GM18499 (cell line): ENCODE measurements at regions not wholly inside any gene's neighbourhood (a gene's known extent, or its start where the extent isn't known, plus 50 kb on each side); places are given as distances from the start of the nearest gene placed in this dataset.

Experiments
- ATAC-seq: cut with Tn5 transposase; IDR thresholded peaks from one replicate; pipeline ENCODE4 v1.9.1; 2021; ENCODE audit warnings: moderate number of reproducible peaks; ENCODE audit not compliant: insufficient read depth, unreplicated experiment

DNA sequence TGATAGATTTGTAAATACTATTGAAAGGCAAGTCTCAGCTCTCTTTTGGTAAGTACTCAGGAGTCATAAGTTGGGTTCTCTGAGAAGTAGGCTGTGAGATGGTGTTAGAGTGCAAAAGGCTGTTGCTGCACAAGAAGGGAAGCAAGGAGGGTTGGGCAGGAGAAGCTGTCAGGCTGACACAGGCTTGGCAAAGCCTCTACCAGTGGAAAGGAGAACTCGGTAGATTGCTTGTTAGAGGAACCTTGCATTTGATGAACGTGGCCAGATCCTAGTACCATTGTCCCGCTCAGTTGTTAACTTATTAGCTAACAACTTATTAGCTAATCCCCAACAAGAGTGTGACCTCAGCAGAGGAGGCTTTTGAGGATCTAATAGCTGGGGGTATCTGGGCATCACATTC lies 449.3 kb upstream of the BOD1L1 start:
- no peak for ATAC-seq

GRCh38 chr4:14078326-14078725 lies 450.8 kb upstream of the BOD1L1 start:
- no peak for ATAC-seq

DNA sequence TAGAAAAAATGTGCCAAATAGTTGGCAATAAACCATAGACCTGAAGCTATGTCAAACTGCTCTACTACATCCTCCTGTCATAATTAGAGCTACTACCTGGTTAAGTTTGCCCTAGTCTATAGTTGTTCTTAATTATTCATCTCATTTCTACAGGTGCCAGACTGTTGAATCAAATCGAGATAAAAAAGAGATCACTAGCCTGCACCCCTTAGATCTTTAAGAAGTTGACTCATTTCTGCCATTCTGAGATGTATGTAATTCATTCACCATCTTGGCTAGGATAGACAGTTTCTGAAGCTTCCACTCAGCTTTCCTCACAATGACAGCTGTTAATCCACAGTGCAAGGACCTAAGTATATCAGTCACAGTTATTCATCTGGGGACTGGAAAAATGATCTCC lies 452.1 kb upstream of the BOD1L1 start:
- ATAC-seq, result no peak

DNA sequence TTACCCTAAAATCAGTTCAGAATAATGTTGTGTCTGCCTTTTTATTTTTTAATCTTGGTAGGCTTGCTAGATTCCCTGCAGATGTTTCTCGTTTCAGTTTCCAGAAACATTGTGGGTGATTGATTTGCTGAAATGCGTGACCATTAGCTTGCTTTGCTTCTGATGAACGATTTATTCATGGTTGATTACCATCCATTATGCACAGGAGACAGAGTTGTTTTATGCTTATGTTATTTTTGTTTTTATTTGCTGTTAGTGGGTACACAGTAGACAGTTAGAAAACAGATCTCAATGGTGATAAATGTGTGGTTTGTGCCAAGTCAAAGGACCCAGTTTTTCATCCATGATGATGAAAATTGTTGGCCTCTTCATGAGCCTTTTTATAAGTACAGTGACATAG lies 455.6 kb upstream of the BOD1L1 start:
- no peak for ATAC-seq

DNA sequence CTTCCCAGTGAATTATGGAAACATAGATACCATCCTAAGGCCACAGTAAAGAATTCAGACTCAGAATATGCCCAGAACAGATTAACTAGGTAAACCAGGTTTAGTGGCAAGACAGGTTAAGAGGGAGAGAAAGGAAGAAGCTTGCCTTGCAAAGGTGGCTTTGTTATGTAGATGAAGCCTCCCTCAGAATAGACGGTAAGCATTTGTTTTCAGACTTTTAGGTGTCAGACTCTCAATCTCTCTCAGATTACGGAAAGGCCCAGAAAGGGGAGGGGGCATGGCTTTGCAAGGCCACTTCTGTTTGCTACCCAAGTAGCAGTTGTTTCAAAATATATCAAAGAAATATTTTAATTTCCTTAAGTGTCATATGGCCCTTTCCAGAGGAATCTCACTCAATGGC lies 457.1 kb upstream of the BOD1L1 start:
- ATAC-seq, result no peak

DNA sequence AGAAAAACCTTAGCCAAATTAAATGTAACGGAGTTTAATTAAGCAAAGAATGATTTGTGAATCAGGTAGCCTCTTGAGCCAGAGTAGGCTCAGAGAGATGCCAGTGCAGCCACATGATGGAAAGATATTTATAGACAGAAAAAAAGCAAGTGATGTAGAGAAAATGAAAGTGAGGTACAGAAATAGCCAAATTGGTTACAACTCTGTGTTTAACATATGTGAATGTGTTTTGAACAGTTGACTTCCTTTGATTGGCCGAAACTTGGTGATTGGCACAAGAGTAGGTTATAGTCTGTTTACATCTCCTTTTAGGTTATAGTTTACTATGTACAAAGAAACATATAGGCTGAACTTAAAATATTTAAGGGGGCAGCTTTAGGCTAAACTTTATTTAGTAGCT lies 459.9 kb upstream of the BOD1L1 start:
- peak; percentile 68 for ATAC-seq

GRCh38 chr4:14087921-14088320 lies 460.4 kb upstream of the BOD1L1 start:
- ATAC-seq, result no peak

DNA sequence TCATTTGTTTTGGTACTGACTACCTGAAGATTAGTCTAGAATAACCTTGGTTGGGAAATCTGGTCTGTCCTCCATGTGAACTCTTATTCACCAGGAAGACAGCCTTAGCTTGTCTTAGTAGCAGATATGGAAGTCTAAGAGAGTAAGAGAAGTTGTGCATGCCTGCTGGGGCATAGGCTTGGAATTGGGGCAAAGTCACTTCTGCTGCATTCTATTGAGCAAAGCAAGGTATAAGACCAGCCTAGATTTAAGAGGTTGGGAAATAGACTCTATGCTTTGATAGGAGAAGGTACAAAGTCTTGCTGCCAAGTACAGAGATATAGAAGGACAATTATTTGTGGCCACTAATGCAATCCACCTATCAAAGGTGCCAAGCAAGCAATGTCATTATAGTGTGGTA lies 464.0 kb upstream of the BOD1L1 start:
- no peak for ATAC-seq

- no peak for ATAC-seq
Measured at GRCh38 chr4:14091966-14092365, 464.4 kb upstream of the BOD1L1 start.

GRCh38 chr4:14092741-14093140 lies 465.2 kb upstream of the BOD1L1 start:
- no peak for ATAC-seq

- no peak for ATAC-seq
Measured at GRCh38 chr4:14095831-14096230, 468.3 kb upstream of the BOD1L1 start.

- no peak for ATAC-seq
Measured at GRCh38 chr4:14096396-14096965, 469.0 kb upstream of the BOD1L1 start.

DNA sequence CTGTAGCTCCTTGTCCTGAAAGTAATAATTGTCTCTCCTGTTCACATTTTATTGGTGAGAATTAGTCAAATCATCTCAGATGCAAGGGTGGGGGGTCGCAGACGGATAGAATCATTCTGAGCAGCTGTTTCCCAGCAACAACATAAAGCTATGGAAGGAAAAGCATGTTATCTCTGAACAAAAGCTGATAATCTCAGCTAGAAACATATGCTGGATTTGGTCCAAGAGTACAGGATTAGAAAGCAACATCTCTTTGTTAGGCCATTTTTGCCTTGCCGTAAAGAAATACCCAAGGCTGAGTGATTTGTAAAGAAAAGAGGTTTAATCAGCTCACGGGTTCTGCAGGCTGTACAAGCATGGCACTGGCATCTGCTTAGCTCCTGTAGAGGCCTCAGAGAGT lies 472.8 kb upstream of the BOD1L1 start:
- ATAC-seq, result no peak

DNA sequence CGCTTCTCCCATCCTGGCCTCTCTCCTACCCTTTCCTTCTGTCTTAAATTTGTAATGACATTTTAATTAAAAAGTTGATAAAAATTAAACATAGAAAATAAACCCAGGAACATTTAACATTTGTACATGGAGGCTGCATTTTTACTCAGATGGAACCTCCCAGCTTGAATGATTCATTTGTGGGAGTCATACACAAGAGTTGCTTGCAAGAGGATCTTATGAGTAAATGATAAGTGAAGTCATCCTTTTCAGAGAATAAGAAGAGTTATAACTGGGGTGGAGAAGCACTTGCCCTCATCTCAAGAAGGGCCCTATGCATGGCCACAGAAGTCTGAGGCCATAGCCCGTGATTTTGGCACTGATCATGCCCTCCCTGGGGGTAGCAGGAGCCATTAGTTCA lies 482.9 kb upstream of the BOD1L1 start:
- no peak for ATAC-seq

- ATAC-seq, result no peak
Measured at GRCh38 chr4:14111730-14112181, 484.2 kb upstream of the BOD1L1 start.

GRCh38 chr4:14115106-14115505 lies 487.6 kb upstream of the BOD1L1 start:
- ATAC-seq, result no peak

DNA sequence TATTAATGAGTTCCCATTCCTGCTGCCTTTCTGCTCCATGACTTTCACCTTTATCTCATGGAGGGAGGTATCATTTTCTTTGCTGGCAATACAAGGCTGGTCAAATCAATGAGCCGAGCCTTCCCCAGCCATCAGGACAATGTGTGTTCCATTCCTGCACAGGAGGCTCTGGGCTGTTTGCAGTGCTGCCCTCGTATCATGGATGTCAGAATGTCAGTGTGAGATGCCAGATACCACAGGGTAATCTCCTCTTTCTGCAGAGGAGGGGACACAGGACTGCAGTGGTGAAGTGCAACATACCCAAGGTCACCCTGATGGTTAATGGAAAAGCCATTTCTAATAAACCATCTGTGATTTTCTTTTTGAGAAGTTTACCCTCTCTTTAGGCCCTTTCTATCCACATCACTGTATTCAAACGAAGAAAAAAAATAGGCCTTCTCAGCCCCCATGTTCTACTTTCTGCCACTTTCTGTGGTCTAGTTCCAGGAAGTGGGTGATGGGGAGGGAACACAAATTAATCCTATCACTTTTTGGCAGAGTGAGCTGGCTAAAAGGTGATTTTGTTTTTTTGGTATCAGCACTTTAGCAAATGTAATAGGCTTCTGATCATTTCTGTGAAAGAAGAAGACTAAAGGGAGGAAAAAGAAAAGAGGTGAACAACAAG lies 490.2 kb upstream of the BOD1L1 start:
- no peak for ATAC-seq

DNA sequence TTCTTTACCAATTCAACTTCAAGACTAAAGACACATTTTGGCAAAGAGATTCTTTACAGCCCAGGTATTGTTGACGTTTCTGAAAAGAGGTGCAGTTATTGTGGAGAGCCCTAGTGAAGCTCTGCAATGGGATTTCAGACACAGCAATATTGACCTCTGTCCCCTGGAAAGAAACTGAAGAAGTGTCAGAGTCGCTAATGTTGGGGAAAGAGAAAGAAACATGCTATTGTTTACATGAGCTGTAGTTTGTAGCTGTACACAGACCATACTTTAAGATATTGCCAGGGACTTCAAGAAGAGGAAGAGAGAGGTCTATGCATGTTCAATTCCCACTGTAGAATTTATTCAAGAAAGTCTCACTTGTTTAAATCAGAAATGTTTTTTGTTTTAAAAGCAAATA lies 497.3 kb upstream of the BOD1L1 start:
- no peak for ATAC-seq

- peak; percentile 95 for ATAC-seq
Measured at GRCh38 chr4:14125375-14126129, 498.0 kb upstream of the BOD1L1 start.

DNA sequence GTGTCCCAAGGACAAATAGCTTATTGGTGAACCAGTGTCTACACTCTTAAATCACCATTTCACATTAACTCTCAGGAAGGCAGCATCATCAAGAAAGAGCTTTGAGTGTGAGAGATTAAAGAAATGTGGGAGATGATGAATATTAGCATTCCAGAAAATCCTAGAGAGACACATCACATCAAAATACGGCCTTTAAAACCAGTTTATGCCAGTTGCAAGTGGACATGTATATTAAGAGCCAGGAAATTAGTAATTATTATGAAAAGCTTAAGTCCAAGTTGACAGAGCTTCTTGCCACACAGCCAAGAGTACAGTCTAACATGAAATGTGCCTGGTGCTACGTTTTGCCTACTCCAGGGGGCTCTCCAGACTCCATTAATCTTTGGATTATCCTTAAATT lies 503.0 kb upstream of the BOD1L1 start:
- no peak for ATAC-seq

DNA sequence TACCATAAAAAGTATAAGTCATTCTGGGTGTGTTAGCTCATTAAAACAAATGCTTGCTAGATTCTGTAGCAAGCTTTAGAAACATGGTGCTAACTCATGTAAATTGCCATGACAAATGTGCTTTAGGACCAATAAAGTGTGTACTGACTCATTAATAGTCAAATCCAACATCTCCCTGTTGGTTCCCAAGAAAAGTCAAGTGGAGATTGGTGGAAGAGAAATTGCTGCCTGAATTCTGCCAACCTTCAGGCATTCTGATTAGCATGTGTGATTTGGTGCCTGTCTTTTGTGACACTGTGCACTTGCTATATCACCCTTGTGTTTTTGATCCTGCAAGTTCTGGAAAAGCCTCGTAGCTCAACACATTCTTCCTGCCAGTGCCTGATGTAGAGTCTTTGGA lies 503.8 kb upstream of the BOD1L1 start:
- no peak for ATAC-seq

DNA sequence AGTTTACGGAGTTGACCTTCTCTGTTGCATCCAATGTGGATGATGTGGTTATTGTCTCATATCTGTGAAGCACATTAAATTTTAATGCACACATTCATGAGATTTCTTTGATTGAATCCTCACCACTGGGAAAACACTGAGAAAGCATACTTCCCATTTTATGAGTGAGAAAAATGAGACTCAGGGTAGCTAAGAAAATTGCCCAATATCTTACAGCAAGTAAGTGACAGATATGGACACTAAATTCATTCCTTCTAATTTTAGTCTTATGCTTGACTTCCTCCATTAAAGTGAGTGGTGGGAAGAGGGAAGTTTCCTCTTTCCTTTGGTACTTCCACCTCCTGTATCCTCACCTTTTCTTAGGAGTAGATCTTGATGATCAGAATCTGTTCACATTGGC lies 504.8 kb upstream of the BOD1L1 start:
- ATAC-seq, result no peak
